GM21737 (cell line): ENCODE measurements at regions not wholly inside any gene's neighbourhood (a gene's known extent, or its start where the extent isn't known, plus 50 kb on each side); places are given as distances from the start of the nearest gene placed in this dataset.

Source experiments
- ATAC-seq: cut with Tn5 transposase; IDR thresholded peaks from one replicate; pipeline ENCODE4 v1.9.1; 2021; ENCODE audit warnings: mild to moderate bottlenecking, moderate library complexity; ENCODE audit not compliant: unreplicated experiment

DNA sequence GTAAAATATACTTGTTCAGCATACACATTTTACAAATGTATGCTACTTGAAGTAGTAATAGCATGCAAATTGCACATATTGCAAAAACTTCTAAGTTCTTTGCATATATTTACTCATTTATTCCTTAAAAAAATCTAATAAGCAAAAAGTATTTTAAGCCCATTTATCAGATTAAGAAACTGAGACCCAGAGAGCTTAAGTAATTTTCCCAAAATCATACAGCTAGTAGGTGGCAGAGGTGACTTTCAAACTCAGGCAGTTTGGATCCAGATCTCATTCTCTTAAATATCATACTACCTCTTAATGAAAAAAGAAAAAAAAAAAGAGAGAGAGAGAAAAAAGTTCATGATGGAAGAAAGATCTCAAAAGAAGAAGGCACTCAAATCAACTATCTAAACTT lies 157.9 kb downstream of the RPS12 start:
- no peak for ATAC-seq

DNA sequence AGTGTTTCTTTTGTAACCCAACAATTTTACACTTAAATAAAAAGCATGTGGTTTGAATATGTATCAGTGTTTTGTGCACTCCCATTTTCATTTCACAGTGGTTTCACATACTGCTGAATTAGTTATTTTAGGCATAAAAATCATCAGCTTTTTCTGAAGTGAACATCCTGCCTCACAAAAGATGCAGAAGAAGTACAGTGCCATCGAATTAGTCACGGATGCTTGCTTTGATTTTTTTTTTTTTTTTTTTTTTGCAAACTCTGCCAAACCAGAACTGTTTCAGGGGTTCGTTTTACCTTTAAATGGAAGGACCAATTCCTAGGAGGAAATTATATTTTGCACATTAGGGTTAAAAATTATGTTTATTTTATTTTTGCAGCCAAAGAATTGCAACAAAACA lies 158.6 kb downstream of the RPS12 start:
- ATAC-seq: no peak

- ATAC-seq: no peak
These were observed 159.2 kb downstream of the RPS12 start for GRCh38 chr6:132973514-132973993.

DNA sequence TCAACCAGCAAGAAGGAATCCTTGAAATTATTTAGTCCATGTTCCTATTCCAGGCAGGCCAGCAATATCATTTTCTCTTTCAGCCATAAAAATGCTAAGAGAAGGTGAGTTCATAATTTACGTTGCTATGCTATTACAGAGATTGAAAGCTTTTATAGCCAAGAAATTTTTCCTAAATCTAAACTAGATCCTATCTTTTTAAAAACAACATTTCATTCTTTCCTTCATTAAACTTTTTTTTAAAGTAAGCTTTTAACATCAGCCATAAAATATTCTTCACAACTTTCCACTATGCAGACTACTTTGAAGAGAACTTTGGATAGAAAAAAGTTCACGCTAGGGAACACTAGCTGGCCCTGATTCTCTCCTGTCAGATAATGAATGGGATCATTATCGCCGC lies 159.8 kb downstream of the RPS12 start:
- no peak for ATAC-seq

GRCh38 chr6:132977413-132977812 lies 163.0 kb downstream of the RPS12 start:
- ATAC-seq: no peak

- ATAC-seq: no peak
These were observed 164.3 kb downstream of the RPS12 start for GRCh38 chr6:132978685-132979084.

- ATAC-seq: no peak
These were observed 179.4 kb downstream of the RPS12 start for GRCh38 chr6:132993738-132994137.

DNA sequence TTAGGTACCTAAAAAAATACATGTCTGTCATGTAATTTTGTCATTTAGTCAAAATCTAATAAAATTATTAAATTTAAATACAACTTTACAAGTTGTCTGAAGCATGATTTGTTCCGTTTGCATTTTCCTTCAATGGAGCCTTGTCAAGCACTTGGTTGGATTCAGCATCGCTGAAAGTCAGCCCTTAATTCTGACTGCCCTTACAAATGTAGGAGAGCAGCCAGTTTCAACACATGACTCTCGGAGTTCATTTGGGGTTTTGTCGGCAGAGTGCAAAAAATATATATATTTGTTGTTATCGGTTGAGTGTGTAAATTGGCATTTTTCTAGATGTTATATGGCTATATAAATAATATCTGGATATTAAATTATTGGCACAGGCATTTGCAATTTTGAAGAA lies 180.6 kb downstream of the RPS12 start:
- no peak for ATAC-seq

- ATAC-seq: no peak
These were observed 181.1 kb downstream of the RPS12 start for GRCh38 chr6:132995432-132995831.

GRCh38 chr6:132998418-132998817 lies 184.0 kb downstream of the RPS12 start:
- no peak for ATAC-seq

DNA sequence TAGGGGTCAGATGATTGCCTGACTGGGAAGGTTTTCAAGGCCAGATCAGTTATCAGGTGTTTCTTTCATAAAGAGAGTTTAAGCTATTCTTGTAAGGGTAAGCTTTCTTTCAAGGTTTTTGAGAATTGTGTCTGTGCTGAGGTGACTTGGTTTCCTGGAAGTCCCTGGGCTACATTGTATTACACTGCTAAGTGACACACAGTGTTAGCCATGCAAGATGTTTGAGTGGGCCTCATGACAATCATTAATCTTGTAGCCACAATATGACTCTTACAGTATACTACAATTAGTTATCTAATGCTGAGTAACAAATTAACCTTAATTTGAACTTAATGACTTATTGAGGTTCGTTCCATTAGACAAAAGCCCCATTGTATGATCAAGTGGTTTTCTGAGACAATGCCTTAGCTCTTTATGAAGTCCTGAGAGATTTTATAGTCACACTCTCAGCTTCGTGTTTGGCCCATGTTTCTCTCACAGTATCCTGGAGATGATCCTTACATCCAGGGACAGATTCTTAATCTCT lies 186.7 kb downstream of the RPS12 start:
- ATAC-seq: no peak

- no peak for ATAC-seq
These were observed 190.0 kb downstream of the RPS12 start for GRCh38 chr6:133004304-133004884.

DNA sequence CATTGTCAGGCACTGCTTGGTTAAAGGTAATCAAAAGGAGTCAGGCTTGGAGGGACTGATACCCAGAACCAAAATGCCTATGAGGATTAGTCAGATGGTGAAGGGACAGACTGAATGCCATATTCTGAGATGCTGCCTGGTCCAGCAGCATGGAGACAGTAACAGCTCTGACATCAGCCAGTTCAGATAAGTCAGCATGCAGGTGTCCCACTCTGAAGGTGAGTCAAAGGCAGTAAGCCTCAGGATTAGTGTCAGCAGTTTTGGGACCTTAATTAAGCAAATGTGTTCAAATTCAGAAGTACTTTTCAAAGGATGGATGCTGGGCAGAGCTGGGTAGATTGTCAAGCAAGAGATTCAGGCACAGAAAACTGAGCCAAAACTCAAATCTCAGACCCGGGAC lies 198.4 kb downstream of the RPS12 start:
- no peak for ATAC-seq

- no peak for ATAC-seq
These were observed 202.3 kb downstream of the RPS12 start for GRCh38 chr6:133016631-133017030.

- no peak for ATAC-seq
These were observed 203.2 kb downstream of the RPS12 start for GRCh38 chr6:133017581-133017980.

GRCh38 chr6:133026705-133027104 lies 212.3 kb downstream of the RPS12 start:
- ATAC-seq: no peak

DNA sequence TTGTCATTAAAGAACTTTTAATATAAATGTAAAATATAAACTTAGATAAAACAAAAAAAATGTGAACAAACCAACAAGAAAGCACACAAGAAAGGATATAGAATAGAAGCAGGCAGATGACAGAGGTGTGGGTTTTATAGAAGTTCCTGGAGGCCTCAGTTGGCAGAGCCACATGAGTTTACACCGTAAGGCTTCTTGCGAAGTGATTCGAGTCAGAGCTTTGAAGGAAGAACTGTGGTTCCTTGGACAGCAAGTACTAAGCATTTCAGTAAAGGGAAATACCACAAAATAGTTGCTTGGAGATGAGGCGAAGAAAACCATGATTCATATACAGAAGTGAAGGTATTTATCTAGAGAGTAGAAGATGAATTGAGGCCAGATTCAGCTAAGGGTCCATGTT lies 207.9 kb upstream of the EYA4 start:
- no peak for ATAC-seq

GRCh38 chr6:133034509-133035206 lies 206.5 kb upstream of the EYA4 start:
- no peak for ATAC-seq

- no peak for ATAC-seq
These were observed 200.9 kb upstream of the EYA4 start for GRCh38 chr6:133040094-133040802.

DNA sequence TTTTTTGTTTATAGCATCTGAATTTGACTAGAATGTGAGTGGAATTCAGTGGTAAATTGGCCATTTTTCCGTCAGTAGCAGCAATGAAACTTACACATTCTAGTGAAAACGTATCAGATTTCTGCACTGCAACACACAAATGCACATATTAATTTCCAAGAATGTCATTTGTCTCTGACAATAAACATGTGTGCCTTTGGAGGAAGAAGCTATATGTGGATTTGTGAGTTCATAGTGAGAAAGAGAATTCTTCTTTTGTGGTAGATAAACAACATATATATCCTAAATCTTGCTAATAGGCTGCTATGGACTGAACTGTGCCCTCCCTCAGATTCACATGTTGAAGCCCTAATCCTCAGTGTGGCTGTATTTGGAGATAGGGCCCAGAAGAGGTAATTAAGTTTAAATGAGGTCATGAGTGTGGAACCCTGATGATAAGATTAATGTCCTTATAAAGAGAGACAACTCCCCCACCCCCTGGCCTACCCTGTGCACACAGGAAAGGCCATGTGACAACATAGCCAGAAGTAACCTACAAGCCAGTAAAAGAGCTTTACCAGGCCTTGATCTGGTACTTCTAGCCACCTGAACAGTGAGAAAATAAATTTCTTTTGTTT lies 200.2 kb upstream of the EYA4 start:
- no peak for ATAC-seq

GRCh38 chr6:133042550-133043120 lies 198.5 kb upstream of the EYA4 start:
- no peak for ATAC-seq
